Fibroblast of lung (primary cell): ENCODE measurements at regions not wholly inside any gene's neighbourhood (a gene's known extent, or its start where the extent isn't known, plus 50 kb on each side); places are given as distances from the start of the nearest gene placed in this dataset.

ENCODE experiments used
- EZH2 ChIP-seq: IDR thresholded peaks from 2 replicates; pipeline ENCODE4 v1.5.1; 2012; ENCODE audit warnings: low read length, control low read depth, mild to moderate bottlenecking; ENCODE audit errors: missing control alignments
- TF ChIP-seq, protein P1 (sequence below), 2 donors: IDR thresholded peaks in 1 of 2; conservative IDR thresholded peaks in 1 of 2; 1 replicate in 1 of 2; 2 replicates in 1 of 2; pipeline ENCODE4 v1.5.1; 2011 to 2012; ENCODE audit warnings: low read length in 2 of 2, control low read depth in 1 of 2, inconsistent platforms in 1 of 2, low read depth in 1 of 2, mild to moderate bottlenecking in 1 of 2

DNA sequence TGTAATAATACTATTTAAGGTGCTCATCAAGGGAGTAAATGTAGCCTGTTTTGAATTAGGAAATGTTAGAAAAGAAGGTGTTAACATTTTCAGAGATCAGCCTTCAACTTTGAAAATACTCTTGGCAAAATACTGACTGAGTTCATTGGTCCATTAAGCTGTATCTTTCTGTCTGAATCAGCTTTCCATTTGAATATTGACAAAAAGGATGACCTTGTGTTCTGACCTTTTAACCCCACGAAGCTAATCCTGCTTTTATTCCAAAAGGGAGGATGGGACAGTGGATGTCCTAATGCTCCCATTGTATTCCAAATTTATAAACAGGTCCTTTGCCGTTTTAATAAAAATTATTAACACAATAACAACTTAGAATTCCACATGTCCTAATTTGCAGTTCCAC is 259.7 kb upstream of the NRIP1 start:
- TF ChIP-seq, protein P1, sequence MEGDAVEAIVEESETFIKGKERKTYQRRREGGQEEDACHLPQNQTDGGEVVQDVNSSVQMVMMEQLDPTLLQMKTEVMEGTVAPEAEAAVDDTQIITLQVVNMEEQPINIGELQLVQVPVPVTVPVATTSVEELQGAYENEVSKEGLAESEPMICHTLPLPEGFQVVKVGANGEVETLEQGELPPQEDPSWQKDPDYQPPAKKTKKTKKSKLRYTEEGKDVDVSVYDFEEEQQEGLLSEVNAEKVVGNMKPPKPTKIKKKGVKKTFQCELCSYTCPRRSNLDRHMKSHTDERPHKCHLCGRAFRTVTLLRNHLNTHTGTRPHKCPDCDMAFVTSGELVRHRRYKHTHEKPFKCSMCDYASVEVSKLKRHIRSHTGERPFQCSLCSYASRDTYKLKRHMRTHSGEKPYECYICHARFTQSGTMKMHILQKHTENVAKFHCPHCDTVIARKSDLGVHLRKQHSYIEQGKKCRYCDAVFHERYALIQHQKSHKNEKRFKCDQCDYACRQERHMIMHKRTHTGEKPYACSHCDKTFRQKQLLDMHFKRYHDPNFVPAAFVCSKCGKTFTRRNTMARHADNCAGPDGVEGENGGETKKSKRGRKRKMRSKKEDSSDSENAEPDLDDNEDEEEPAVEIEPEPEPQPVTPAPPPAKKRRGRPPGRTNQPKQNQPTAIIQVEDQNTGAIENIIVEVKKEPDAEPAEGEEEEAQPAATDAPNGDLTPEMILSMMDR (conservative IDR thresholded peaks at IDR 0.05 in 1 of 2, IDR thresholded peaks at IDR 0.05 in 1 of 2; ENCODE audit: low read depth in 1 of 2, low read length in 2 of 2): no peak
- TF ChIP-seq EZH2: no peak
